ENCODE measurements at regions not wholly inside any gene's neighbourhood (a gene's known extent, or its start where the extent isn't known, plus 50 kb on each side); places are given as distances from the start of the nearest gene placed in this dataset.

GRCh38 chrX:124769166-124769565 is 422.8 kb downstream of the SH2D1A start:
- H3K4me2 ChIP-seq (ENCODE audit: insufficient read depth in 1 of 2, low read depth in 2 of 2, low read length in 2 of 2), result no peak overlapping the region
- H3K36me3 ChIP-seq (ENCODE audit: control insufficient read depth in 2 of 4, insufficient read depth in 4 of 4, low read length in 3 of 4), result no peaks in the 10 kb centered on the region
- H4K20me1 ChIP-seq (replicated peaks in 1 of 2; ENCODE audit: control insufficient read depth in 1 of 2, insufficient read depth in 2 of 2, low read length in 2 of 2), result no peaks in the 10 kb centered on the region
- no peak overlapping the region for H3K4me3 ChIP-seq (ENCODE audit: extremely low read depth in 1 of 4, insufficient read depth in 2 of 4, low read depth in 3 of 4, low read length in 4 of 4)
- no peaks in the 10 kb centered on the region for H3K79me1 ChIP-seq (ENCODE audit: low read depth, low read length)
- no peak overlapping the region for H3K27ac ChIP-seq (ENCODE audit: low read depth, low read length)
- H3K23ac ChIP-seq (ENCODE audit: insufficient read length), result no peak overlapping the region
- H3K27me3 ChIP-seq (replicated peaks in 1 of 4; ENCODE audit: control insufficient read depth in 3 of 4, extremely low read depth in 1 of 4, insufficient read depth in 3 of 4, low read length in 3 of 4), result no peaks in the 10 kb centered on the region
- H4K5ac ChIP-seq (ENCODE audit: insufficient read length, low read depth, low read length), result no peak overlapping the region
- DNase-seq (ENCODE audit: low read depth in 1 of 2, low spot score in 2 of 2), result no peak
- H3K9ac ChIP-seq (replicated peaks in 1 of 4; ENCODE audit: extremely low read depth in 1 of 4, low read depth in 3 of 4, low read length in 3 of 4), result no peak overlapping the region
- ChIA-PET CTCF (ENCODE audit: partially characterized antibody) (no interaction called here), POLR2A (ENCODE audit: partially characterized antibody) (no interaction called here)
- no peak overlapping the region for H4K91ac ChIP-seq (replicated peaks; ENCODE audit: insufficient read length, low read length)
- H2BK12ac ChIP-seq (ENCODE audit: low read depth, low read length), result no peak overlapping the region
- no peaks in the 10 kb centered on the region for H3K9me3 ChIP-seq (ENCODE audit: insufficient read depth in 2 of 2, low read depth in 1 of 2, low read length in 1 of 2)
- H4K8ac ChIP-seq (ENCODE audit: extremely low read depth, insufficient read depth, low read length), result no peak overlapping the region
- no peak overlapping the region for H3K14ac ChIP-seq (ENCODE audit: insufficient read length)
- H3K23me2 ChIP-seq (ENCODE audit: low read depth, low read length), result no peaks in the 10 kb centered on the region
- H2BK120ac ChIP-seq (replicated peaks; ENCODE audit: low read depth, low read length), result no peak overlapping the region
- WGBS, 2 experiments (ENCODE audit: extremely low coverage in 1 of 2, insufficient coverage in 1 of 2, insufficient read length in 1 of 2, insufficient replicate concordance in 2 of 2, low coverage in 1 of 2, low lambda C conversion rate in 2 of 2, missing lambda C conversion rate in 1 of 2), result 85% methylated on average over 3 of the region's 3 CpGs; no CpG with 5 or more reads in 1 of the 2 experiments
- H2AFZ ChIP-seq (ENCODE audit: low read length), result no peak overlapping the region
- no peak overlapping the region for H3K56ac ChIP-seq (replicated peaks; ENCODE audit: insufficient read length, low read depth, low read length)
- H3K79me2 ChIP-seq (ENCODE audit: control insufficient read depth in 1 of 2, insufficient read depth in 2 of 2, low read length in 2 of 2), result no peaks in the 10 kb centered on the region
- no peak overlapping the region for H3K4ac ChIP-seq (replicated peaks; ENCODE audit: insufficient read length, low read depth, low read length)
- no peaks in the 10 kb centered on the region for H3K4me1 ChIP-seq (replicated peaks in 1 of 4; ENCODE audit: control insufficient read depth in 3 of 4, insufficient read depth in 4 of 4, low read length in 3 of 4)
- H2BK15ac ChIP-seq (ENCODE audit: low read length), result no peak overlapping the region
- no peak overlapping the region for H3K18ac ChIP-seq (ENCODE audit: extremely low read depth, low read length)
- no peak overlapping the region for H2AK5ac ChIP-seq (ENCODE audit: low read depth, low read length)
- FAIRE-seq, result no peak
- H2BK20ac ChIP-seq (ENCODE audit: low read length), result no peak overlapping the region
- no peak overlapping the region for H2BK5ac ChIP-seq (ENCODE audit: low read depth, low read length)
- TF ChIP-seq NANOG (IDR thresholded peaks at IDR 0.05; ENCODE audit: insufficient read depth, low read depth, low read length, poor library complexity, severe bottlenecking), result no peak
- TF ChIP-seq RFX5 (IDR thresholded peaks at IDR 0.05; ENCODE audit: borderline replicate concordance, low read depth, low read length), result no peak
- TF ChIP-seq NRF1 (IDR thresholded peaks at IDR 0.05; ENCODE audit: low read depth, low read length), result no peak
- no peak for TF ChIP-seq ATF3 (IDR thresholded peaks at IDR 0.05; ENCODE audit: insufficient read depth, low read depth, low read length)
- no peak for TF ChIP-seq RNF2 (IDR thresholded peaks at IDR 0.05; ENCODE audit: borderline replicate concordance, low read depth, low read length, missing control alignments, poor library complexity, severe bottlenecking)
- TF ChIP-seq RAD21 (IDR thresholded peaks at IDR 0.05 in 1 of 2, conservative IDR thresholded peaks at IDR 0.05 in 1 of 2; ENCODE audit: low read depth in 2 of 2, low read length in 2 of 2), result no peak
- TF ChIP-seq HDAC2 (IDR thresholded peaks at IDR 0.05; ENCODE audit: borderline replicate concordance in 1 of 2, low read depth in 2 of 2, low read length in 2 of 2), result no peak
- no peak for TF ChIP-seq CTCF (IDR thresholded peaks at IDR 0.05; ENCODE audit: control extremely low read depth in 1 of 3, insufficient read depth in 1 of 3, low read depth in 1 of 3, low read length in 3 of 3)
- no peak for TF ChIP-seq ZNF274 (IDR thresholded peaks at IDR 0.05; ENCODE audit: borderline replicate concordance, extremely low read depth, low read length)
- TF ChIP-seq EZH2 (IDR thresholded peaks at IDR 0.05; ENCODE audit: low read depth, low read length, severe bottlenecking), result no peak

All from H1 (cell line).